ENCODE measurements at regions not wholly inside any gene's neighbourhood (a gene's known extent, or its start where the extent isn't known, plus 50 kb on each side); places are given as distances from the start of the nearest gene placed in this dataset.
A peak's percentile ranks its signal among the peaks of the same experiment; 100 is the strongest.

GRCh38 chr22:49671331-49672013 lies 156.2 kb downstream of the BRD1 start (continued):
- TF ChIP-seq CTCF (conservative IDR thresholded peaks at IDR 0.05; ENCODE audit: low read depth in 2 of 2) (no peak), EZH2 (IDR thresholded peaks at IDR 0.05; ENCODE audit: low read depth, unreplicated experiment) (no peak), EZH2phosphoT487 (IDR thresholded peaks at IDR 0.05; ENCODE audit: unreplicated experiment) (no peak), ZNF331 (CRISPR knock-in tag; IDR thresholded peaks at IDR 0.05; ENCODE audit: low read depth) (no peak), POLR2AphosphoS5 (IDR thresholded peaks at IDR 0.05; ENCODE audit: low read depth) (no peak), JUNB (IDR thresholded peaks at IDR 0.05; ENCODE audit: unreplicated experiment) (no peak), NANOG (IDR thresholded peaks at IDR 0.05; ENCODE audit: borderline replicate concordance) (no peak), ETS1 (IDR thresholded peaks at IDR 0.05) (no peak), CREB1 (CRISPR knock-in tag; IDR thresholded peaks at IDR 0.05; ENCODE audit: low read depth) (no peak), REST (IDR thresholded peaks at IDR 0.05; ENCODE audit: unreplicated experiment) (no peak)

GRCh38 chr22:49670456-49671330 lies 157.0 kb downstream of the BRD1 start:
- no peak overlapping the region for H3K4me2 ChIP-seq
- ATAC-seq (peak; percentile 81), DNase-seq (ENCODE audit: low spot score) (no peak)
- H3F3A ChIP-seq (replicated peaks; ENCODE audit: low read depth): no peaks in the 10 kb centered on the region
- H3K36me3 ChIP-seq (ENCODE audit: insufficient read depth): no peaks in the 10 kb centered on the region; the same call in 1 of the 2 replicates
- H3K27ac ChIP-seq (ENCODE audit: low read depth): no peak overlapping the region
- H3K4me3 ChIP-seq: no peak overlapping the region
- H3K9me2 ChIP-seq (ENCODE audit: insufficient read depth): no peaks in the 10 kb centered on the region
- H3K9me3 Mint-ChIP-seq: peaks cover 8% of the 10 kb centered on the region
- H2AFZ ChIP-seq: no peak overlapping the region
- peaks cover 4% of the 10 kb centered on the region; the same call in 2 of the 3 replicates for H3K36me3 Mint-ChIP-seq (ENCODE audit: low read depth)
- no peaks in the 10 kb centered on the region for H3K27me3 ChIP-seq (ENCODE audit: insufficient read depth)
- H3K4me3 Mint-ChIP-seq: peak overlapping the region; percentile 70
- peaks cover 13% of the 10 kb centered on the region for H3K4me1 Mint-ChIP-seq
- no peaks in the 10 kb centered on the region for H3K4me1 ChIP-seq (ENCODE audit: insufficient read depth)
- H3K27ac Mint-ChIP-seq: no peak overlapping the region
- H3K27me3 Mint-ChIP-seq (ENCODE audit: insufficient read depth, low read depth, poor library complexity): peaks cover 49% of the 10 kb centered on the region
- no peaks in the 10 kb centered on the region for H3K79me2 ChIP-seq (replicated peaks; ENCODE audit: insufficient read depth)
- H4K20me1 ChIP-seq (replicated peaks; ENCODE audit: insufficient read depth): no peaks in the 10 kb centered on the region
- TF ChIP-seq EZH2phosphoT487 (IDR thresholded peaks at IDR 0.05; ENCODE audit: unreplicated experiment): no peak
- no peak for TF ChIP-seq ZNF331 (CRISPR knock-in tag; IDR thresholded peaks at IDR 0.05; ENCODE audit: low read depth)
- TF ChIP-seq REST (IDR thresholded peaks at IDR 0.05; ENCODE audit: unreplicated experiment): no peak
- TF ChIP-seq JUNB (IDR thresholded peaks at IDR 0.05; ENCODE audit: unreplicated experiment): no peak
- TF ChIP-seq NANOG (IDR thresholded peaks at IDR 0.05; ENCODE audit: borderline replicate concordance): no peak
- TF ChIP-seq POLR2AphosphoS5 (IDR thresholded peaks at IDR 0.05; ENCODE audit: low read depth): no peak
- no peak for TF ChIP-seq ETS1 (IDR thresholded peaks at IDR 0.05)

Measured in GM23338 (cell line).